Naive thymus-derived CD4-positive, alpha-beta T cell (primary cell): ENCODE measurements at regions not wholly inside any gene's neighbourhood (a gene's known extent, or its start where the extent isn't known, plus 50 kb on each side); places are given as distances from the start of the nearest gene placed in this dataset.
"Not testable (repeated sequence)": the region's sequence is repeated elsewhere in the genome, so short reads cannot be mapped to it uniquely, and the experiment has no call there.

Source experiments
- ATAC-seq: fragments of 150-1000 bp; cut with Tn5 transposase; 2 replicates; pipeline ENCODE4 v1.10.0; 2021; ENCODE audit warnings: mild to moderate bottlenecking, moderate library complexity
- CTCF ChIA-PET: fragments of 350-600 bp; sonication (Branson Sonifier 250); formaldehyde crosslinking; loops from one replicate; lab custom pipeline; 2021; ENCODE audit warnings: antibody characterized with exemption; lab: Charles Lee
- POLR2A ChIA-PET: fragments of 350-600 bp; sonication (Branson Sonifier 250); formaldehyde crosslinking; loops from one replicate; lab custom pipeline; 2021; ENCODE audit warnings: antibody characterized with exemption, inconsistent platforms; lab: Charles Lee
- DNase-seq, 9 donors: peaks; one replicate each; pipeline versions ENCODE4 v3.0.0 to v3.0.0-alpha.2; 2020 to 2022; ENCODE audit warnings: mixed read lengths in 1 of 9
- H3K27ac ChIP-seq: one replicate; pipeline ENCODE4 v1.7.0; 2013; ENCODE audit warnings: mild to moderate bottlenecking, low read depth, low read length, moderate library complexity
- H3K27me3 ChIP-seq, 2 donors: one replicate each; pipeline ENCODE4 v1.7.0; 2013; ENCODE audit warnings: low read length in 2 of 2, mild to moderate bottlenecking in 2 of 2, moderate library complexity in 2 of 2; ENCODE audit not compliant: control insufficient read depth in 2 of 2, insufficient read depth in 2 of 2
- H3K36me3 ChIP-seq, 3 experiments: 1 replicate in 2 of 3; 2 replicates in 1 of 3; pipeline ENCODE4 v1.7.0; 2013; ENCODE audit warnings: low read length in 3 of 3, mild to moderate bottlenecking in 3 of 3, moderate library complexity in 1 of 3; ENCODE audit not compliant: insufficient read depth in 3 of 3, control insufficient read depth in 2 of 3
- H3K4me1 ChIP-seq, 2 donors: one replicate each; pipeline ENCODE4 v1.7.0; 2013; ENCODE audit warnings: low read length in 2 of 2, mild to moderate bottlenecking in 2 of 2, moderate library complexity in 1 of 2; ENCODE audit not compliant: control insufficient read depth in 2 of 2, insufficient read depth in 2 of 2
- H3K4me3 ChIP-seq: 2 replicates; pipeline ENCODE4 v1.7.0; 2013; ENCODE audit warnings: mild to moderate bottlenecking, low read length
- H3K9me3 ChIP-seq, 3 experiments: 1 replicate in 2 of 3; 2 replicates in 1 of 3; pipeline ENCODE4 v1.7.0; 2013; ENCODE audit warnings: low read length in 3 of 3; ENCODE audit not compliant: control insufficient read depth in 2 of 3
- H3K27ac Mint-ChIP-seq, 9 donors: one replicate each; pipeline ENCODE4 v1.8.0; 2020 to 2022; ENCODE audit warnings: mixed read lengths in 9 of 9, mild to moderate bottlenecking in 8 of 9, moderate library complexity in 5 of 9, inconsistent platforms in 2 of 9
- H3K27me3 Mint-ChIP-seq, 5 donors: one replicate each; pipeline ENCODE4 v1.8.0; 2021 to 2022; ENCODE audit warnings: mixed read lengths in 5 of 5, mild to moderate bottlenecking in 1 of 5
- H3K36me3 Mint-ChIP-seq, 5 donors: one replicate each; pipeline ENCODE4 v1.8.0; 2020 to 2022; ENCODE audit warnings: mixed read lengths in 5 of 5, mild to moderate bottlenecking in 3 of 5, inconsistent platforms in 1 of 5
- H3K4me1 Mint-ChIP-seq, 7 donors: one replicate each; pipeline ENCODE4 v1.8.0; 2020 to 2022; ENCODE audit warnings: mixed read lengths in 7 of 7, mild to moderate bottlenecking in 3 of 7, inconsistent platforms in 1 of 7
- H3K4me3 Mint-ChIP-seq, 10 donors: one replicate each; pipeline ENCODE4 v1.8.0; 2020 to 2022; ENCODE audit warnings: mild to moderate bottlenecking in 10 of 10, mixed read lengths in 10 of 10, moderate library complexity in 6 of 10, inconsistent platforms in 2 of 10
- H3K9me3 Mint-ChIP-seq, 11 donors: one replicate each; pipeline ENCODE4 v1.8.0; 2020 to 2022; ENCODE audit warnings: mixed read lengths in 11 of 11, mild to moderate bottlenecking in 4 of 11, inconsistent platforms in 1 of 11, moderate library complexity in 1 of 11
- intact Hi-C, 2 donors: fragments of 100-400 bp; cut with micrococcal nuclease; formaldehyde crosslinking; loops; one replicate each; pipeline ENCODE4 v1.15.1; 2023

- DNase-seq (no peak), ATAC-seq (no peak)
- H3K27me3 Mint-ChIP-seq: no peaks in the 10 kb centered on the region
- H3K9me3 ChIP-seq: no peaks in the 10 kb centered on the region
- H3K4me1 ChIP-seq: no peaks in the 10 kb centered on the region
- intact Hi-C loops: no loop called here
- CTCF ChIA-PET: no interaction called here
- no peaks in the 10 kb centered on the region for H3K36me3 Mint-ChIP-seq
- peaks cover 0 to 4% (median 0%) of the 10 kb centered on the region in 11 donors for H3K9me3 Mint-ChIP-seq
- H3K4me3 ChIP-seq: no peak overlapping the region
- POLR2A ChIA-PET: no interaction called here
- H3K27ac ChIP-seq: no peak overlapping the region
- no peak overlapping the region for H3K4me3 Mint-ChIP-seq
- no peaks in the 10 kb centered on the region for H3K4me1 Mint-ChIP-seq
- H3K27ac Mint-ChIP-seq: no peak overlapping the region
- no peaks in the 10 kb centered on the region for H3K27me3 ChIP-seq
- no peaks in the 10 kb centered on the region for H3K36me3 ChIP-seq
These were observed 341.6 kb upstream of the NRSN1 start for GRCh38 chr6:23784301-23784919.

- Mint-ChIP-seq H3K4me1 (no peaks in the 10 kb centered on the region), H3K36me3 (no peaks in the 10 kb centered on the region), H3K4me3 (no peak overlapping the region), H3K27me3 (peaks cover 0 to 5% (median 0%) of the 10 kb centered on the region in 5 donors), H3K27ac (no peak overlapping the region), H3K9me3 (peaks cover 0 to 5% (median 0%) of the 10 kb centered on the region in 11 donors)
- ATAC-seq: no peak
- H3K27ac ChIP-seq: no peak overlapping the region
- no peaks in the 10 kb centered on the region for H3K4me1 ChIP-seq
- intact Hi-C loops: no loop called here
- H3K36me3 ChIP-seq: no peaks in the 10 kb centered on the region
- ChIA-PET CTCF (no interaction called here), POLR2A (no interaction called here)
- no peaks in the 10 kb centered on the region for H3K27me3 ChIP-seq
- H3K4me3 ChIP-seq: no peak overlapping the region
- no peak for DNase-seq
- no peaks in the 10 kb centered on the region for H3K9me3 ChIP-seq
These were observed 335.3 kb upstream of the NRSN1 start for GRCh38 chr6:23790756-23791155.

- H3K4me3 ChIP-seq: no peak overlapping the region
- ATAC-seq: no peak
- no peak for DNase-seq
- Mint-ChIP-seq H3K4me1 (no peaks in the 10 kb centered on the region), H3K4me3 (no peak overlapping the region), H3K9me3 (peaks cover 0 to 5% (median 2%) of the 10 kb centered on the region in 11 donors), H3K36me3 (no peaks in the 10 kb centered on the region), H3K27ac (no peak overlapping the region), H3K27me3 (peaks cover 0 to 5% (median 0%) of the 10 kb centered on the region in 5 donors)
- no peak overlapping the region for H3K27ac ChIP-seq
- H3K27me3 ChIP-seq: no peaks in the 10 kb centered on the region
- no peaks in the 10 kb centered on the region for H3K9me3 ChIP-seq
- H3K4me1 ChIP-seq: no peaks in the 10 kb centered on the region
- intact Hi-C loops: no loop called here
- CTCF ChIA-PET: no interaction called here
- no peaks in the 10 kb centered on the region for H3K36me3 ChIP-seq
- POLR2A ChIA-PET: no interaction called here
These were observed 329.0 kb upstream of the NRSN1 start for GRCh38 chr6:23797041-23797440.

- H3K36me3 ChIP-seq, H3K4me1 Mint-ChIP-seq, H3K4me3 Mint-ChIP-seq, DNase-seq, H3K4me3 ChIP-seq, H3K27ac Mint-ChIP-seq, H3K9me3 ChIP-seq, H3K4me1 ChIP-seq, ATAC-seq, H3K27me3 ChIP-seq, intact Hi-C loops, H3K27me3 Mint-ChIP-seq, POLR2A ChIA-PET, CTCF ChIA-PET, H3K36me3 Mint-ChIP-seq, H3K27ac ChIP-seq: not testable (repeated sequence)
- H3K9me3 Mint-ChIP-seq: peaks cover 0 to 11% (median 3%) of the 10 kb centered on the region in 11 donors
These were observed 321.7 kb upstream of the NRSN1 start for GRCh38 chr6:23804289-23804688.

GRCh38 chr6:23821141-23821540, 304.9 kb upstream of the NRSN1 start:
- H3K27ac ChIP-seq, POLR2A ChIA-PET, intact Hi-C loops, CTCF ChIA-PET, H3K9me3 ChIP-seq, H3K4me1 ChIP-seq, H3K4me3 Mint-ChIP-seq, H3K27me3 Mint-ChIP-seq, H3K4me1 Mint-ChIP-seq, H3K36me3 ChIP-seq, H3K4me3 ChIP-seq, H3K36me3 Mint-ChIP-seq, H3K27ac Mint-ChIP-seq, ATAC-seq, DNase-seq, H3K27me3 ChIP-seq: not testable (repeated sequence)
- peaks cover 0 to 14% (median 6%) of the 10 kb centered on the region in 11 donors for H3K9me3 Mint-ChIP-seq

- Mint-ChIP-seq H3K4me3 (no peak overlapping the region), H3K9me3 (peaks cover 0 to 7% (median 2%) of the 10 kb centered on the region in 11 donors), H3K36me3 (peaks cover 0 to 1% (median 0%) of the 10 kb centered on the region in 5 donors), H3K4me1 (no peaks in the 10 kb centered on the region), H3K27me3 (peaks cover 0 to 1% (median 0%) of the 10 kb centered on the region in 5 donors), H3K27ac (no peak overlapping the region)
- Histone ChIP-seq H3K27ac (no peak overlapping the region), H3K4me3 (no peak overlapping the region), H3K27me3 (no peaks in the 10 kb centered on the region), H3K9me3 (no peaks in the 10 kb centered on the region), H3K36me3 (no peaks in the 10 kb centered on the region), H3K4me1 (no peaks in the 10 kb centered on the region)
- ATAC-seq: no peak
- intact Hi-C loops: no loop called here
- POLR2A ChIA-PET: no interaction called here
- no peak for DNase-seq
- CTCF ChIA-PET: no interaction called here
These were observed 302.6 kb upstream of the NRSN1 start for GRCh38 chr6:23823421-23823820.

GRCh38 chr6:23826572-23826971, 299.4 kb upstream of the NRSN1 start:
- Histone ChIP-seq H3K9me3 (no peaks in the 10 kb centered on the region), H3K27ac (no peak overlapping the region), H3K36me3 (no peaks in the 10 kb centered on the region), H3K27me3 (no peaks in the 10 kb centered on the region), H3K4me1 (no peaks in the 10 kb centered on the region), H3K4me3 (no peak overlapping the region)
- DNase-seq (no peak), ATAC-seq (no peak)
- Mint-ChIP-seq H3K9me3 (peaks cover 0 to 9% (median 5%) of the 10 kb centered on the region in 11 donors), H3K36me3 (peaks cover 0 to 4% (median 0%) of the 10 kb centered on the region in 5 donors), H3K27ac (no peak overlapping the region), H3K4me3 (no peak overlapping the region), H3K4me1 (no peaks in the 10 kb centered on the region), H3K27me3 (no peaks in the 10 kb centered on the region)
- CTCF ChIA-PET: no interaction called here
- POLR2A ChIA-PET: no interaction called here
- intact Hi-C loops: no loop called here
